Upper lobe of left lung (tissue), 6 donors: ENCODE measurements at regions not wholly inside any gene's neighbourhood (a gene's known extent, or its start where the extent isn't known, plus 50 kb on each side); places are given as distances from the start of the nearest gene placed in this dataset.

Source experiments
- ATAC-seq, 2 donors: fragments of 200-7000 bp; cut with Tn5 transposase; one replicate each; pipeline ENCODE4 v1.9.1; 2022; ENCODE audit warnings: mild to moderate bottlenecking in 2 of 2, moderate library complexity in 2 of 2; ENCODE audit not compliant: low FRiP score in 2 of 2
- DNase-seq, 2 donors: peaks; one replicate each; pipeline ENCODE4 v3.0.0-alpha.2; 2019 to 2020
- H3K27ac ChIP-seq, 4 donors: fragments of 200-600 bp; sonication (generic); one replicate each; pipeline ENCODE4 v1.5.1; 2016 to 2019
- H3K27me3 ChIP-seq, 4 donors: fragments of 200-600 bp; sonication (generic); one replicate each; pipeline ENCODE4 v1.5.1; 2017 to 2019
- H3K36me3 ChIP-seq, 4 donors: fragments of 200-600 bp; sonication (generic); one replicate each; pipeline ENCODE4 v1.5.1; 2016 to 2019
- H3K4me1 ChIP-seq, 4 donors: fragments of 200-600 bp; sonication (generic); one replicate each; pipeline ENCODE4 v1.5.1; 2018 to 2019
- H3K4me3 ChIP-seq, 4 donors: fragments of 200-600 bp; sonication (generic); one replicate each; pipeline ENCODE4 v1.5.1; 2017 to 2019; ENCODE audit warnings: mild to moderate bottlenecking in 2 of 4, moderate library complexity in 1 of 4
- H3K9me3 ChIP-seq, 4 donors: fragments of 200-600 bp; sonication (generic); one replicate each; pipeline ENCODE4 v1.5.1; 2018 to 2019
- CTCF ChIP-seq, 6 experiments: fragments of 450-650 bp in 4 of 6; fragments of 200-600 bp in 2 of 6; sonication (generic) in 2 of 6; IDR thresholded peaks; one replicate each; pipeline ENCODE4 v1.5.1; 2016 to 2019; ENCODE audit warnings: antibody characterized with exemption in 6 of 6
- EP300 ChIP-seq, 4 donors: sonication (generic); formaldehyde crosslinking; IDR thresholded peaks; one replicate each; pipeline ENCODE4 v1.5.1; 2017; ENCODE audit warnings: antibody characterized with exemption in 4 of 4, control low read depth in 2 of 4
- POLR2A ChIP-seq, 4 donors: fragments of 450-650 bp; IDR thresholded peaks; one replicate each; pipeline ENCODE4 v1.5.1; 2016 to 2017; ENCODE audit warnings: antibody characterized with exemption in 4 of 4, mild to moderate bottlenecking in 2 of 4
- POLR2AphosphoS5 ChIP-seq, 2 donors: sonication (generic); formaldehyde crosslinking; IDR thresholded peaks; one replicate each; pipeline ENCODE4 v1.5.1; 2017; ENCODE audit warnings: antibody characterized with exemption in 2 of 2
- WGBS, 2 donors: methylation state at CpG; one replicate each; pipeline ENCODE4 v1.1.5; 2017 to 2018; 5-methylcytosine and 5-hydroxymethylcytosine counted together
- donor health status: DM: no; HTN: no; CAD: no; lungs with moderate emphysema.
- donor health status: DM: no; HTN: yes; CAD: no; lungs with severe emphysema.

DNA sequence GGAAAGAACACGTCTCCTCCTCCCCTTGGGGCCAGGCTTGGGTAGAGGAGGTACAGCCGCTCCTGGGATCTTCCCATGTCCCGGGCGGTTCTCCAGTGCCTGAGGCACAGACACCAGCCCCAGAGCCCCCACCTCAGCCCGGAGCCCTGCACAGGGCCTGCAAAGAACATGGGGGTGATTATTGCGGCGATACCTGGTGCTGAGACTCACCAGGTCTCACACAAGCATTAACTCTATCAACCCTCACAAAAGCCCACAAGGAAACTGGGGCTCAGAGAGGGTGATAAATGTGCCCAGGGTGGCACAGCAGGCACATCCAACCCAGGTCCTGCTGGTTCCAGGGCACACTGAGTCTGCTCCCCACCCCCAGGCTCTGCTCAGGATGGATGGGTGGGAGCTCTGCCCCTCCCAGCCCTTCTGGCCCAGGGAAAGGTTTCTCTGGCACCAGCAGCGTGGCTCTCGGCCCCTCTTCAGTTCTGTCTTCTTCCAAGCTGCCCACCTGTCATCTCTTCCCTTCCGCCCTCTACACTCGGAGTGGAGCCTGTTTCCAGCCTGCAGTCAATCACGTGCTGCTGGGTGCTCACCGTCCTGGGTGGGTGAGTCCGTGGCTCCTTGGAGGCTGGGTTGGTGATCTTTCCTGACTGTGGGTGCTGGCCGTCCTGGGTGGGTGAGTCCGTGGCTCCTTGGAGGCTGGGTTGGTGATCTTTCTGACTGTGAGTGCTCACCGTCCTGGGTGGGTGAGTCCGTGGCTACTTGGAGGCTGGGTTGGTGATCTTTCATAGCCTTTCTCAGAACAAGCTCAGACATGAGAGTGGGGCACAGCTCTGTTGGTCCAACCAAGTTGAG is 53.6 kb upstream of the AJAP1 start:
- Histone ChIP-seq H3K4me3 (no peak overlapping the region), H3K27me3 (peaks cover 0 to 7% (median 0%) of the 10 kb centered on the region in 4 donors), H3K36me3 (no peaks in the 10 kb centered on the region), H3K4me1 (no peaks in the 10 kb centered on the region), H3K9me3 (no peaks in the 10 kb centered on the region), H3K27ac (no peak overlapping the region)
- no peak for ATAC-seq
- DNase-seq: peak in 1 of 2 donors; percentile 16
- WGBS, 2 donors: 87 to 89% methylated on average over 10 to 18 of the region's 18 CpGs
- no peak for TF ChIP-seq EP300 (IDR thresholded peaks at IDR 0.05)
- no peak for TF ChIP-seq CTCF (IDR thresholded peaks at IDR 0.05)
- TF ChIP-seq POLR2AphosphoS5 (IDR thresholded peaks at IDR 0.05): no peak
- TF ChIP-seq POLR2A (IDR thresholded peaks at IDR 0.05): no peak

GRCh38 chr1:4601941-4602340 is 52.5 kb upstream of the AJAP1 start:
- no peak for TF ChIP-seq CTCF (IDR thresholded peaks at IDR 0.05)
- no peak for TF ChIP-seq POLR2A (IDR thresholded peaks at IDR 0.05)
- no peak for TF ChIP-seq EP300 (IDR thresholded peaks at IDR 0.05)
- no peak for TF ChIP-seq POLR2AphosphoS5 (IDR thresholded peaks at IDR 0.05)
- H3K36me3 ChIP-seq: no peaks in the 10 kb centered on the region
- DNase-seq: peak in 1 of 2 donors; percentile 15
- WGBS, 2 donors: 71 to 80% methylated on average over 4 of the region's 4 CpGs
- H3K27ac ChIP-seq: no peak overlapping the region
- peaks cover 0 to 7% (median 0%) of the 10 kb centered on the region in 4 donors for H3K27me3 ChIP-seq
- no peak overlapping the region for H3K4me3 ChIP-seq
- no peak for ATAC-seq
- no peaks in the 10 kb centered on the region for H3K9me3 ChIP-seq
- H3K4me1 ChIP-seq: no peaks in the 10 kb centered on the region

GRCh38 chr1:4602462-4603294 is 51.7 kb upstream of the AJAP1 start:
- H3K4me1 ChIP-seq: no peaks in the 10 kb centered on the region
- peak overlapping the region in 1 of 4 donors; percentile 30 for H3K27ac ChIP-seq
- ATAC-seq: no peak

More at GRCh38 chr1:4602462-4603294, 51.7 kb upstream of the AJAP1 start:
- peak in 1 of 2 donors; percentile 17 for DNase-seq
- 71 to 74% methylated on average over 17 of the region's 17 CpGs for WGBS, 2 donors
- no peak for TF ChIP-seq CTCF (IDR thresholded peaks at IDR 0.05)
- no peak for TF ChIP-seq POLR2AphosphoS5 (IDR thresholded peaks at IDR 0.05)
- no peak for TF ChIP-seq EP300 (IDR thresholded peaks at IDR 0.05)
- TF ChIP-seq POLR2A (IDR thresholded peaks at IDR 0.05): no peak
- Histone ChIP-seq H3K27me3 (peaks cover 0 to 7% (median 0%) of the 10 kb centered on the region in 4 donors), H3K9me3 (no peaks in the 10 kb centered on the region), H3K36me3 (no peaks in the 10 kb centered on the region), H3K4me3 (no peak overlapping the region)
